Nephron (organoid): ENCODE measurements at regions not wholly inside any gene's neighbourhood (a gene's known extent, or its start where the extent isn't known, plus 50 kb on each side); places are given as distances from the start of the nearest gene placed in this dataset.

ENCODE experiments used
- H3K27ac Mint-ChIP-seq, 3 experiments: 2 replicates each; pipeline ENCODE4 v1.8.0; 2020; ENCODE audit warnings: mixed read lengths in 3 of 3, mild to moderate bottlenecking in 2 of 3, moderate library complexity in 1 of 3
- H3K27me3 Mint-ChIP-seq: 2 replicates; pipeline ENCODE4 v1.8.0; 2021; ENCODE audit warnings: low read depth, mild to moderate bottlenecking, moderate library complexity, mixed read lengths
- H3K36me3 Mint-ChIP-seq: 2 replicates; pipeline ENCODE4 v1.8.0; 2020; ENCODE audit warnings: low read depth, mixed read lengths
- H3K4me1 Mint-ChIP-seq: 2 replicates; pipeline ENCODE4 v1.8.0; 2020; ENCODE audit warnings: mixed read lengths
- H3K4me3 Mint-ChIP-seq, 3 experiments: 2 replicates each; pipeline ENCODE4 v1.8.0; 2020; ENCODE audit warnings: mild to moderate bottlenecking in 3 of 3, mixed read lengths in 3 of 3, moderate library complexity in 2 of 3
- H3K9me3 Mint-ChIP-seq: 2 replicates; pipeline ENCODE4 v1.8.0; 2020; ENCODE audit warnings: mixed read lengths
- TF ChIP-seq, protein P1 (sequence below), 3 experiments: fragments of 200-600 bp; sonication (generic); IDR thresholded peaks; one replicate each; pipeline ENCODE4 v1.5.0; 2021; ENCODE audit warnings: antibody characterized with exemption in 3 of 3; ENCODE audit not compliant: unreplicated experiment in 3 of 3

DNA sequence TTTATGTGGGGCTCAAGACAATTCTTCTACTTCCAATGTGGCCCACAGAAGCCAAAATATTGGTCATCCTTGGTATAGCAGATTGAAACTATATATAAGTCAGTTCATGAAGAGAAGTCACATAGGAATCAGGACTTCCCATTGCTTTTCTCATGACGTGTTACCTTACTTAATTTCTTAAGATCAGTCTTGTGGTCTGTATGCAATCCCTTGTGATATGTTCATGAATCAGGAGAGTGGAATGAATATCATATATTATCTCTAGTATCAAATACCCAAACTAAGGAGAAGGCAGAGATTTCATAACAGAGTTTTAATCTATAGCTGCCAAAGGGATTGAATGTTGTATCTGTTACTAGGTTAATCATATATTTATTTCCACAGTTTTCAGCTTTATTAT lies 1390.4 kb downstream of the SUCLG1 start:
- Mint-ChIP-seq H3K27ac (no peak overlapping the region), H3K4me1 (peaks cover 4% of the 10 kb centered on the region), H3K36me3 (no peaks in the 10 kb centered on the region), H3K9me3 (no peaks in the 10 kb centered on the region), H3K27me3 (no peaks in the 10 kb centered on the region), H3K4me3 (no peak overlapping the region)
- TF ChIP-seq, protein P1, sequence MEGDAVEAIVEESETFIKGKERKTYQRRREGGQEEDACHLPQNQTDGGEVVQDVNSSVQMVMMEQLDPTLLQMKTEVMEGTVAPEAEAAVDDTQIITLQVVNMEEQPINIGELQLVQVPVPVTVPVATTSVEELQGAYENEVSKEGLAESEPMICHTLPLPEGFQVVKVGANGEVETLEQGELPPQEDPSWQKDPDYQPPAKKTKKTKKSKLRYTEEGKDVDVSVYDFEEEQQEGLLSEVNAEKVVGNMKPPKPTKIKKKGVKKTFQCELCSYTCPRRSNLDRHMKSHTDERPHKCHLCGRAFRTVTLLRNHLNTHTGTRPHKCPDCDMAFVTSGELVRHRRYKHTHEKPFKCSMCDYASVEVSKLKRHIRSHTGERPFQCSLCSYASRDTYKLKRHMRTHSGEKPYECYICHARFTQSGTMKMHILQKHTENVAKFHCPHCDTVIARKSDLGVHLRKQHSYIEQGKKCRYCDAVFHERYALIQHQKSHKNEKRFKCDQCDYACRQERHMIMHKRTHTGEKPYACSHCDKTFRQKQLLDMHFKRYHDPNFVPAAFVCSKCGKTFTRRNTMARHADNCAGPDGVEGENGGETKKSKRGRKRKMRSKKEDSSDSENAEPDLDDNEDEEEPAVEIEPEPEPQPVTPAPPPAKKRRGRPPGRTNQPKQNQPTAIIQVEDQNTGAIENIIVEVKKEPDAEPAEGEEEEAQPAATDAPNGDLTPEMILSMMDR (IDR thresholded peaks at IDR 0.05; ENCODE audit: unreplicated experiment in 3 of 3), result no peak

DNA sequence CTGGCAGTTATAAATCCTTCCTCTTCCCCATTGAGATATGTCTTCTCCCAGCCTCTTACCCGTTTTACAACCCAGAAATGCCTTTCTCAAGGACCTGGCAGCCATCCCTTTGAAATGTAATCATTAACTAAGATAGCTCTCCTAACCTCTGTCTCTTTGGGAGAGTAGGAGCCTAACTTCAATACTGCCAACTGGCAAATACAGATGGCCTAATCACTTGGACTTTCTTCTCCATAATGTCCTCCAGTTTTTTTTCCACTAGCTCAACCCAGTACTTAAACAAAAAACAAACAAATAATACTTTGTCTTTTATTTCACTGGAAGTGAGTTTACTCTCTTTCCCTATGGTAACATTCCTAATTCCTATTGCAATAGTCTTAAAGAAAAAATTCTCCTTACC lies 1391.1 kb downstream of the SUCLG1 start:
- H3K9me3 Mint-ChIP-seq, result no peaks in the 10 kb centered on the region
- TF ChIP-seq, protein P1 (IDR thresholded peaks at IDR 0.05; ENCODE audit: unreplicated experiment in 3 of 3), result no peak

DNA sequence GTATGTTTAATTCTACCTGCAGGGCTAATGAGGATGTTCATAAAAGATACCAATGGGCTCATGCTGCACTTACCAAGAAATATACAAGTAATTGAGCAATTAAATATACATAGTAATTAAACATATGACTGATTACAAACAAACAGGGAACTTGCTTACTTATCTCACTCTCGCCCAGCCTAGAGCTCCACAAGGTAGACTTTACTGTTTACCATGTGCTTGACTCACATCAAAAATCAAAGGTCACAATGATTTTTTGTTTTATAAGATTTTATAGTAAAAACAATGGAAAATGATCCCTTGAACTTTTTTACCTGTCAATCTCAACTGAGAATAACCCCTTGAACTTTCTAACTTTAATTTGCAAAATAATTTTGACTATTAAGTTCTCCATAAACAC lies 1395.1 kb downstream of the SUCLG1 start:
- H3K27me3 Mint-ChIP-seq, result no peaks in the 10 kb centered on the region
- H3K36me3 Mint-ChIP-seq, result no peaks in the 10 kb centered on the region
- H3K9me3 Mint-ChIP-seq, result no peaks in the 10 kb centered on the region
- H3K4me3 Mint-ChIP-seq, result no peak overlapping the region
- H3K4me1 Mint-ChIP-seq, result no peaks in the 10 kb centered on the region
- no peak overlapping the region for H3K27ac Mint-ChIP-seq
- TF ChIP-seq, protein P1 (IDR thresholded peaks at IDR 0.05; ENCODE audit: unreplicated experiment in 3 of 3), result no peak

More for the DNA sequence above, 1391.1 kb downstream of the SUCLG1 start:
- H3K4me1 Mint-ChIP-seq, result peaks cover 4% of the 10 kb centered on the region
- no peaks in the 10 kb centered on the region for H3K27me3 Mint-ChIP-seq
- no peak overlapping the region for H3K4me3 Mint-ChIP-seq
- H3K36me3 Mint-ChIP-seq, result no peaks in the 10 kb centered on the region
- H3K27ac Mint-ChIP-seq, result peak overlapping the region in 1 of 3 experiments; percentile 28

DNA sequence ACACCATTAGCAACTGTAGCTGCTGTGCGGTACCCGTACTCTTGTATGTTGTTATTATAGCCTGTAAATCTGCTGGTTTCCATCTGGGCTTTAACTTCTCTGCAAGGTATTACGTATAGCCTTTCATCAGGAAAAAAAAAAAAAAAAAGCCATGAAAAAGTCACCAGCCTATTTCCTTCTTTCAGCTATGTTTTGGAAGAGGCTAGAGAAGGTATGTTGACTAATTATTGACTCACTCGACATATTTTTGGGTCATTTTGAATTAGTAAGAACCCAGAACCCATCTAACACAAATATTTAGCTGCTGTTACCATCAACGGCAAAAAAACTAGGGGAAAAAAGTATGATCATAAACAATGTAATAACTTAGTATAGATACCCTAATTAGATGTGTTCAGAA lies 1395.6 kb downstream of the SUCLG1 start:
- TF ChIP-seq, protein P1 (IDR thresholded peaks at IDR 0.05; ENCODE audit: unreplicated experiment in 3 of 3), result no peak
- Mint-ChIP-seq H3K36me3 (no peaks in the 10 kb centered on the region), H3K4me1 (no peaks in the 10 kb centered on the region), H3K4me3 (no peak overlapping the region), H3K27me3 (no peaks in the 10 kb centered on the region), H3K9me3 (peaks cover 3% of the 10 kb centered on the region), H3K27ac (no peak overlapping the region)

DNA sequence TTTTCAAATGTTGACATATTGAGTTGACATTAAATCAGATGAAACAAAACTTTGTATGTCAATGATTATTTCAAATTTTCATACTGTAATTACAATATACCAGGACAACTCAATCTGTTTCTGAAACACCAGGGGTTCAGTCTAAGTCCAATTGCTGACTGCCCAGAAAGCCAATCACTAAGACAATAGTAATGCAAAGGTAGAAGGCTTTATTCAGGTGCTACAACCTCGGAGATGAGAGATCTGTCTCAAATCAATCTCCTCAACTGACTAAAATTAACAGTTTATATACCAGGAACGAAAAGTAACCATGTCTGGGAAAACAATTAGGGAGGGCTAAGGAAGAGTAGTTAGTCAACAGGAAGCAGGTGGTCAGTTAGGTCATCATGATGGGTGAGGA lies 1400.4 kb downstream of the SUCLG1 start:
- no peak overlapping the region for H3K27ac Mint-ChIP-seq
- no peak overlapping the region for H3K4me3 Mint-ChIP-seq
- TF ChIP-seq, protein P1 (IDR thresholded peaks at IDR 0.05; ENCODE audit: unreplicated experiment in 3 of 3), result no peak
- no peaks in the 10 kb centered on the region for H3K27me3 Mint-ChIP-seq
- no peaks in the 10 kb centered on the region for H3K36me3 Mint-ChIP-seq
- peaks cover 5% of the 10 kb centered on the region for H3K9me3 Mint-ChIP-seq
- H3K4me1 Mint-ChIP-seq, result peaks cover 6% of the 10 kb centered on the region

DNA sequence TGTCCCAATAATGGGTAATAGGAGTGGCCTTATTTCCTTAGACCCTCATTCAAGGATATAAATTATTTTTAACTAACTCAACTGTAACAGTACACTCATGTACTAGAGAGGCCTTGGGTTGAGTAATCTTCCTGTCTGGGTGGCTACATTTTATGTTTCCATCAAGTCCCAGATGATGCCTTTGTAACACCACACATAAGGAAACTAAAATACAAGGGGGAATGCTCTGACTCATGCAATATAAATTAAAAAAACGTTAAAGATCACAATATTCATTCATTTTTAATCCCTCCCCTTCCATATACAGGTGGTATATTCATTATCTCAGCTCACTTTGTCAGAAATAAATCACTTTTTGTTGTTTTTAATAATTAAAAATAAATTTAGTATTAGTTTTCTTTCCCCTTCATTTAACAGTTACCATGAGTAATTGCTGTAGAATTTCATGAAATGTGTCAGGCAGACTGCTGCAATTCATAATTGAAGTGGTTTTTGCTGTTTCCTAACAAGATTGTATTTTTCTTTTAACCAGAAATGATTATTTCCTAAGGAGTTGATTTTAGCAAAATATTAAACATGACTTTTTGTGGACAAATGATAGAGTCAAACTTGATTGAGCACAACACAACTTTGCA lies 1403.6 kb downstream of the SUCLG1 start:
- Mint-ChIP-seq H3K4me1 (peaks cover 6% of the 10 kb centered on the region), H3K27ac (no peak overlapping the region), H3K4me3 (no peak overlapping the region), H3K36me3 (no peaks in the 10 kb centered on the region), H3K27me3 (no peaks in the 10 kb centered on the region), H3K9me3 (peaks cover 5% of the 10 kb centered on the region)
- TF ChIP-seq, protein P1 (IDR thresholded peaks at IDR 0.05; ENCODE audit: unreplicated experiment in 3 of 3), result no peak
